Astrocyte of the cerebellum (primary cell): ENCODE measurements at regions not wholly inside any gene's neighbourhood (a gene's known extent, or its start where the extent isn't known, plus 50 kb on each side); places are given as distances from the start of the nearest gene placed in this dataset.

Source experiments
- DNase-seq: peaks from one replicate; pipeline ENCODE4 v3.0.0-alpha.2; 2011; ENCODE audit warnings: low read depth
- H3K4me3 ChIP-seq: 2 replicates; pipeline ENCODE4 v1.5.1; 2011; ENCODE audit warnings: mild to moderate bottlenecking, low read depth, low read length, moderate library complexity
- in situ Hi-C: cut with HindIII; loops from 2 replicates; pipeline ENCODE4 v1.10.0; 2017; ENCODE audit warnings: low sequenced_read_pairs
- TF ChIP-seq, protein P1 (sequence below): IDR thresholded peaks from 2 replicates; pipeline ENCODE4 v1.5.1; 2012; ENCODE audit warnings: low read length, low read depth, moderate library complexity, mild to moderate bottlenecking; ENCODE audit errors: missing control alignments

GRCh38 chr2:147442816-147443215 is 402.0 kb upstream of the ACVR2A start:
- TF ChIP-seq, protein P1, sequence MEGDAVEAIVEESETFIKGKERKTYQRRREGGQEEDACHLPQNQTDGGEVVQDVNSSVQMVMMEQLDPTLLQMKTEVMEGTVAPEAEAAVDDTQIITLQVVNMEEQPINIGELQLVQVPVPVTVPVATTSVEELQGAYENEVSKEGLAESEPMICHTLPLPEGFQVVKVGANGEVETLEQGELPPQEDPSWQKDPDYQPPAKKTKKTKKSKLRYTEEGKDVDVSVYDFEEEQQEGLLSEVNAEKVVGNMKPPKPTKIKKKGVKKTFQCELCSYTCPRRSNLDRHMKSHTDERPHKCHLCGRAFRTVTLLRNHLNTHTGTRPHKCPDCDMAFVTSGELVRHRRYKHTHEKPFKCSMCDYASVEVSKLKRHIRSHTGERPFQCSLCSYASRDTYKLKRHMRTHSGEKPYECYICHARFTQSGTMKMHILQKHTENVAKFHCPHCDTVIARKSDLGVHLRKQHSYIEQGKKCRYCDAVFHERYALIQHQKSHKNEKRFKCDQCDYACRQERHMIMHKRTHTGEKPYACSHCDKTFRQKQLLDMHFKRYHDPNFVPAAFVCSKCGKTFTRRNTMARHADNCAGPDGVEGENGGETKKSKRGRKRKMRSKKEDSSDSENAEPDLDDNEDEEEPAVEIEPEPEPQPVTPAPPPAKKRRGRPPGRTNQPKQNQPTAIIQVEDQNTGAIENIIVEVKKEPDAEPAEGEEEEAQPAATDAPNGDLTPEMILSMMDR = no peak
- H3K4me3 ChIP-seq = no peak overlapping the region
- no peak for DNase-seq
- in situ Hi-C loops = no loop called here

GRCh38 chr2:147441182-147441581 is 403.6 kb upstream of the ACVR2A start:
- in situ Hi-C loops = no loop called here
- no peak for DNase-seq
- TF ChIP-seq, protein P1 = no peak
- H3K4me3 ChIP-seq = no peak overlapping the region

DNA sequence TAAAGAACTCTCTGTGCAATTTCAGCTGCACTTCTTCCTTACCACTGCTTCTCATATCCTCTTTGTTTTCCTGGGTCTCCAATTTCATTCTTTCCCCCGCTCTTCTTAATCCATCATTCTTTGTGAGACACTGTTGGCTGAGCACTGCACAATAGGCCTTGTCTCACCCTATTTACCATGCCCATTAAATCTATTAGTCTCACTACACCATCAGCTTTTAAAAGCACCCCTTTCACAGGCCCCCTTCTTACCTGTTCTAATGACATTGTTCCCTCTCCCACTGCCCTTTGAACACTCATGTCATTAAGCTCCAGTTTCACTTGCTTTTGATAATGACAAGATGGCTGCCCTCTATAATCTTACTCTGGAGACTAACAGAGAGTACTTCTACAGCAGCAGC is 404.1 kb upstream of the ACVR2A start:
- no peak overlapping the region for H3K4me3 ChIP-seq
- no peak for DNase-seq
- TF ChIP-seq, protein P1 = no peak
- in situ Hi-C loops = no loop called here

GRCh38 chr2:147439986-147440385 is 404.8 kb upstream of the ACVR2A start:
- in situ Hi-C loops = no loop called here
- no peak overlapping the region for H3K4me3 ChIP-seq
- DNase-seq = no peak
- TF ChIP-seq, protein P1 = no peak

DNA sequence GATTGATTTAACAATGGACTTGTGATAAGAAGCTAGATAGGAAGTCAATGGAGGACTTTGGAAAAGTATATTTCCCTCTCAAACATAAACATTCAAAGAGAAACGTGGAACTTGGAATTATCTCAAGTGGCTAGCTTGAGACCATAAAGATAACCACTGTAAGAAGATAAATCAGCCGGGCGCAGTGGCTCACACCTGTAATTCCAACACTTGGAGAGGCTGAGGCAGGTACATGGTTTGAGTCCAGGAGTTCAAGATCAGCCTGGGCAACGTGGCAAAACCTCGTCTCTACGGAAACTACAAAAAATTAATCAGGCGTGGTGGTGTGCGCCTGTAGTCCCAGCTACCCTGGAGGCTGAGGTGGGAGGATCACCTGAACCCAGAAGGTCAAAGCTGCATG is 405.9 kb upstream of the ACVR2A start:
- no peak overlapping the region for H3K4me3 ChIP-seq
- TF ChIP-seq, protein P1 = no peak

GRCh38 chr2:147433822-147434221 is 411.0 kb upstream of the ACVR2A start:
- DNase-seq = no peak
- TF ChIP-seq, protein P1 = no peak
- H3K4me3 ChIP-seq = no peak overlapping the region
- in situ Hi-C loops = no loop called here

More for the DNA sequence above, 405.9 kb upstream of the ACVR2A start:
- DNase-seq = no peak
- in situ Hi-C loops = no loop called here

DNA sequence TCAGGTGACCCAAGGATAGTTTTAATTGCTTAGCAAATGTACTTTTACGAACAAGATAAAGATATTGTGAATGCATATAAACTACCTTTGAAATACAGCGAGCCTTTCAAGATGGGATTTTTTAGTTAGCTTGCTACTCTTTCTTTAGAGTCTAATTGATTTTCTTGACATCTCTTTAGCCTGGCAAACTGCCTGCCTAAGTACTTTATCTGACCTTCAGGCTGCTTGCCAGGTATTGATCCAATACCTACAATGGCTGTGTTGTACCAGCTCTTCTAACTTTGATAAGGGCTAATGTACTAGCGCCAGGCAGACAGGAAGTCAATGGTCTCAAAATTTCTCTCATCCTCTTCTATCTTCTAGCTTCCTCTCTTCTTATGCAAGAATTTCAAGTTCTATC is 414.4 kb upstream of the ACVR2A start:
- DNase-seq = no peak
- in situ Hi-C loops = no loop called here
- H3K4me3 ChIP-seq = no peak overlapping the region
- TF ChIP-seq, protein P1 = no peak
